ENCODE measurements at regions not wholly inside any gene's neighbourhood (a gene's known extent, or its start where the extent isn't known, plus 50 kb on each side); places are given as distances from the start of the nearest gene placed in this dataset.

DNA sequence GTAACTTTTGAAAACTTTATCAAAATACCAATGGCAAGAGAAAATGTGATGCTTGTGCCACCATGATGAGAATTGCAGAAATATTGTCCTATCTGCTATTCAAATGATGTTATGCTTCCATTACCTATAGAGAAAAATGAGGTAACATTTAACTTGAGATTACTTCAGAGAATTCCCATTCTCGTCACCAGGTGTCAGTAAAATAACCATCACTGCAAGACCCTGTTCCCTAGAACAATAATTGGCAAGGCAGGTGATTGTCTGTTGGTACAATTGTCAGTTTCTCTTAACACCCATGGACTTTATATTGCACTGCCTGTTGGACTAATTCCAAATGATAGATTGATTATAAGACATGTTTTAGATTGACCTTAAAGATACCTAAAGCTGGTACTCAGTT is 179.9 kb downstream of the GABRG1 start:
- H3K4me2 ChIP-seq (ENCODE audit: low read length) = no peak overlapping the region
- CTCF ChIA-PET = no interaction called here
- no peak overlapping the region for H2AFZ ChIP-seq (ENCODE audit: low read length)
- no peak overlapping the region for H3K4me3 ChIP-seq (ENCODE audit: low read length)
- peak; percentile 3 for DNase-seq
- H3K9me2 ChIP-seq (replicated peaks; ENCODE audit: low read length) = no peaks in the 10 kb centered on the region
- H3F3A ChIP-seq (ENCODE audit: low read length, unreplicated experiment) = no peaks in the 10 kb centered on the region
- no peaks in the 10 kb centered on the region for H3K36me3 ChIP-seq (ENCODE audit: low read depth, low read length)
- POLR2A ChIA-PET (ENCODE audit: unreplicated experiment) = no interaction called here
- BruUV-seq (replicated peaks) = no TSS peak
- H3K4me1 ChIP-seq (ENCODE audit: insufficient read depth, low read length) = peaks cover 3% of the 10 kb centered on the region; the same call in 1 of the 2 replicates
- intact Hi-C loops (cut with micrococcal nuclease) = no loop called here
- no peak overlapping the region for H3K9ac ChIP-seq (ENCODE audit: low read length)
- no peak for ATAC-seq
- no peaks in the 10 kb centered on the region for H4K20me1 ChIP-seq (ENCODE audit: low read length)
- H3K79me2 ChIP-seq (ENCODE audit: low read length) = no peaks in the 10 kb centered on the region
- no peak for TF ChIP-seq EZH2phosphoT487 (IDR thresholded peaks at IDR 0.05; ENCODE audit: borderline replicate concordance, low read length)
- no peak for TF ChIP-seq EZH2 (IDR thresholded peaks at IDR 0.05; ENCODE audit: low read length, unreplicated experiment)
- TF ChIP-seq, protein P1, sequence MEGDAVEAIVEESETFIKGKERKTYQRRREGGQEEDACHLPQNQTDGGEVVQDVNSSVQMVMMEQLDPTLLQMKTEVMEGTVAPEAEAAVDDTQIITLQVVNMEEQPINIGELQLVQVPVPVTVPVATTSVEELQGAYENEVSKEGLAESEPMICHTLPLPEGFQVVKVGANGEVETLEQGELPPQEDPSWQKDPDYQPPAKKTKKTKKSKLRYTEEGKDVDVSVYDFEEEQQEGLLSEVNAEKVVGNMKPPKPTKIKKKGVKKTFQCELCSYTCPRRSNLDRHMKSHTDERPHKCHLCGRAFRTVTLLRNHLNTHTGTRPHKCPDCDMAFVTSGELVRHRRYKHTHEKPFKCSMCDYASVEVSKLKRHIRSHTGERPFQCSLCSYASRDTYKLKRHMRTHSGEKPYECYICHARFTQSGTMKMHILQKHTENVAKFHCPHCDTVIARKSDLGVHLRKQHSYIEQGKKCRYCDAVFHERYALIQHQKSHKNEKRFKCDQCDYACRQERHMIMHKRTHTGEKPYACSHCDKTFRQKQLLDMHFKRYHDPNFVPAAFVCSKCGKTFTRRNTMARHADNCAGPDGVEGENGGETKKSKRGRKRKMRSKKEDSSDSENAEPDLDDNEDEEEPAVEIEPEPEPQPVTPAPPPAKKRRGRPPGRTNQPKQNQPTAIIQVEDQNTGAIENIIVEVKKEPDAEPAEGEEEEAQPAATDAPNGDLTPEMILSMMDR (conservative IDR thresholded peaks at IDR 0.05; ENCODE audit: low read depth, low read length) = peak; percentile 40
- H3K27me3 ChIP-seq (ENCODE audit: low read length) = no peaks in the 10 kb centered on the region
- H3K27ac ChIP-seq (ENCODE audit: low read length) = no peak overlapping the region
- H3K9me3 ChIP-seq (ENCODE audit: low read length) = no peaks in the 10 kb centered on the region

DNA sequence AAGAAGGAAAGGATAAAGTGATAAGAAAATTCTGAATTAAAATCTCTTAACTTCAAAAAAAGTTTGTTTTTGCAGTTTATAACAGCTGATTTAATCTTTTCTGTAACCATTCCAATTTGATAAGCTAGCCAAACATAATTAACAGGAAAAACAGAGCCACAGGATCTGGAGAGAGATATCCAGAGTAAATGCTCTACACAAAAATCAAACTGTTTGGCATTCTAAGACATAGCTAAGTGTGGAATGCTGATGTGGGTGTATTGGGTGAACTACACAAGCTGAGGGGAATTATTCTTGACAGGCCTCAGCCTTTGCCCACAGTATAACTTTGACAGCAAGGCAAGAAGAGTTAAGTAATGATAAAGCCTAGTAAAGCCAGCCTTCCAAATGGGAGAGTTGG is 184.8 kb downstream of the GABRG1 start:
- Histone ChIP-seq H3K9ac (ENCODE audit: low read length) (no peak overlapping the region), H3K9me2 (replicated peaks; ENCODE audit: low read length) (no peaks in the 10 kb centered on the region), H3K9me3 (ENCODE audit: low read length) (no peaks in the 10 kb centered on the region), H3K4me2 (ENCODE audit: low read length) (no peak overlapping the region), H3K4me1 (ENCODE audit: insufficient read depth, low read length) (no peaks in the 10 kb centered on the region), H2AFZ (ENCODE audit: low read length) (no peak overlapping the region), H3K27me3 (ENCODE audit: low read length) (no peaks in the 10 kb centered on the region), H3K36me3 (ENCODE audit: low read depth, low read length) (no peaks in the 10 kb centered on the region), H3F3A (ENCODE audit: low read length, unreplicated experiment) (no peaks in the 10 kb centered on the region), H3K79me2 (ENCODE audit: low read length) (no peaks in the 10 kb centered on the region), H4K20me1 (ENCODE audit: low read length) (no peaks in the 10 kb centered on the region), H3K27ac (ENCODE audit: low read length) (no peak overlapping the region), H3K4me3 (ENCODE audit: low read length) (no peak overlapping the region)
- DNase-seq = no peak
- intact Hi-C loops (cut with micrococcal nuclease) = no loop called here
- POLR2A ChIA-PET (ENCODE audit: unreplicated experiment) = no interaction called here
- no peak for ATAC-seq
- CTCF ChIA-PET = no interaction called here
- TF ChIP-seq EZH2phosphoT487 (IDR thresholded peaks at IDR 0.05; ENCODE audit: borderline replicate concordance, low read length) = no peak
- TF ChIP-seq, protein P1 (conservative IDR thresholded peaks at IDR 0.05; ENCODE audit: low read depth, low read length) = no peak
- TF ChIP-seq EZH2 (IDR thresholded peaks at IDR 0.05; ENCODE audit: low read length, unreplicated experiment) = no peak
- BruUV-seq (replicated peaks) = no TSS peak

DNA sequence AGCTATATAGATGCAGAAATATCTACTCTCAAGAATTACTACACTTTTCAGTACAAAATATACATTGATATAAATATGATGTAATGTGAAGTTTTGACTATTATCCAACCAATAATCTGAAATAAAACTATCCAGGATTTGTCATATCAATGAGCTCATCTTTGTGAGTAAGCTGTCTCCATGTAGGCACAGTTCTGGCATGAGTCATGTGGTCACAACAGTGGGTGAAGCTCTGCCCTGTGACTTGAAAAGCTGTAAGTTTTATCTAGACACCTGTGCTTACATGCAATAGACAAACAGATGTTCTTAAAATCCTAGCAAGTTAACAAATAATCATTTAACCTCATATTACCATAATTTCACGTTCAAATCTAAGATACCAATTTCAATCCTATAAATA is 192.7 kb downstream of the GABRG1 start:
- Histone ChIP-seq H3K9me3 (ENCODE audit: low read length) (no peaks in the 10 kb centered on the region), H3K79me2 (ENCODE audit: low read length) (no peaks in the 10 kb centered on the region), H3K27ac (ENCODE audit: low read length) (no peak overlapping the region), H3K4me1 (ENCODE audit: insufficient read depth, low read length) (no peaks in the 10 kb centered on the region), H3K4me2 (ENCODE audit: low read length) (no peak overlapping the region), H3K9me2 (replicated peaks; ENCODE audit: low read length) (no peaks in the 10 kb centered on the region), H3F3A (ENCODE audit: low read length, unreplicated experiment) (no peaks in the 10 kb centered on the region), H3K9ac (ENCODE audit: low read length) (no peak overlapping the region), H3K4me3 (ENCODE audit: low read length) (no peak overlapping the region), H3K27me3 (ENCODE audit: low read length) (no peaks in the 10 kb centered on the region), H4K20me1 (ENCODE audit: low read length) (no peaks in the 10 kb centered on the region), H2AFZ (ENCODE audit: low read length) (no peak overlapping the region), H3K36me3 (ENCODE audit: low read depth, low read length) (no peaks in the 10 kb centered on the region)
- TF ChIP-seq, protein P1 (conservative IDR thresholded peaks at IDR 0.05; ENCODE audit: low read depth, low read length) = no peak
- TF ChIP-seq EZH2 (IDR thresholded peaks at IDR 0.05; ENCODE audit: low read length, unreplicated experiment) (no peak), EZH2phosphoT487 (IDR thresholded peaks at IDR 0.05; ENCODE audit: borderline replicate concordance, low read length) (no peak)
- intact Hi-C loops (cut with micrococcal nuclease) = no loop called here
- POLR2A ChIA-PET (ENCODE audit: unreplicated experiment) = no interaction called here
- no TSS peak for BruUV-seq (replicated peaks)
- ATAC-seq (no peak; the same call in 1 of the 2 replicates), DNase-seq (peak; percentile 13)
- CTCF ChIA-PET = no interaction called here
